BLaER1 treated with 17β-estradiol and CSF1 and Interleukin-3, amounts not matched to agents 10 nM and 100 nM (cell line): ENCODE measurements at regions not wholly inside any gene's neighbourhood (a gene's known extent, or its start where the extent isn't known, plus 50 kb on each side); places are given as distances from the start of the nearest gene placed in this dataset.
"Not testable (repeated sequence)": the region's sequence is repeated elsewhere in the genome, so short reads cannot be mapped to it uniquely, and the experiment has no call there.

Source experiments
- H3K27ac ChIP-seq, 11 experiments: shearing (Covaris generic); formaldehyde crosslinking; 2 replicates each; pipeline ENCODE4 v1.8.1; 2022
- H3K27me3 ChIP-seq, 11 experiments: shearing (Covaris generic); formaldehyde crosslinking; 2 replicates each; pipeline ENCODE4 v1.8.1; 2022
- H3K36me3 ChIP-seq, 11 experiments: shearing (Covaris generic); formaldehyde crosslinking; 2 replicates each; pipeline ENCODE4 v1.8.1; 2022
- H3K4me1 ChIP-seq, 10 experiments: shearing (Covaris generic); formaldehyde crosslinking; 2 replicates each; pipeline ENCODE4 v1.8.1; 2022
- H3K4me2 ChIP-seq, 11 experiments: shearing (Covaris generic); formaldehyde crosslinking; 2 replicates each; pipeline ENCODE4 v1.8.1; 2022
- H3K4me3 ChIP-seq, 10 experiments: shearing (Covaris generic); formaldehyde crosslinking; 2 replicates each; pipeline ENCODE4 v1.8.1; 2022
- H3K9ac ChIP-seq, 11 experiments: shearing (Covaris generic); formaldehyde crosslinking; 2 replicates each; pipeline ENCODE4 v1.8.1; 2022
- H3K9me3 ChIP-seq, 11 experiments: shearing (Covaris generic); formaldehyde crosslinking; replicated peaks in 1 of 11; 2 replicates each; pipeline ENCODE4 v1.8.1; 2022
- H4K20me1 ChIP-seq, 11 experiments: shearing (Covaris generic); formaldehyde crosslinking; 2 replicates each; pipeline ENCODE4 v1.8.1; 2022
- Cebpa-rat ChIP-seq, 11 experiments: shearing (Covaris generic); IDR thresholded peaks; 2 replicates each; pipeline ENCODE4 v1.8.1; 2022

- H3K4me3 ChIP-seq: no peak overlapping the region
- H3K4me1 ChIP-seq: no peaks in the 10 kb centered on the region
- H3K9me3 ChIP-seq: no peaks in the 10 kb centered on the region
- H3K27me3 ChIP-seq: no peaks in the 10 kb centered on the region
- H3K9ac ChIP-seq: no peak overlapping the region
- no peak for TF ChIP-seq Cebpa-rat (IDR thresholded peaks at IDR 0.05)
- H3K4me2 ChIP-seq: no peak overlapping the region
- H4K20me1 ChIP-seq: no peaks in the 10 kb centered on the region
- no peak overlapping the region for H3K27ac ChIP-seq
- H3K36me3 ChIP-seq: no peaks in the 10 kb centered on the region
Observed at GRCh38 chr7:119623427-119623826, 649.5 kb upstream of the KCND2 start.

GRCh38 chr7:119630406-119630969 lies 642.5 kb upstream of the KCND2 start:
- H3K9ac ChIP-seq: no peak overlapping the region
- TF ChIP-seq Cebpa-rat (IDR thresholded peaks at IDR 0.05): no peak
- H3K27me3 ChIP-seq: no peaks in the 10 kb centered on the region
- H3K4me2 ChIP-seq: no peak overlapping the region
- no peaks in the 10 kb centered on the region for H3K4me1 ChIP-seq
- H3K9me3 ChIP-seq: no peaks in the 10 kb centered on the region
- no peak overlapping the region for H3K27ac ChIP-seq
- no peak overlapping the region for H3K4me3 ChIP-seq
- no peaks in the 10 kb centered on the region for H3K36me3 ChIP-seq
- no peaks in the 10 kb centered on the region for H4K20me1 ChIP-seq

GRCh38 chr7:119633812-119634211 lies 639.2 kb upstream of the KCND2 start:
- not testable (repeated sequence) for H4K20me1 ChIP-seq, H3K36me3 ChIP-seq, H3K9ac ChIP-seq, H3K27ac ChIP-seq, H3K4me1 ChIP-seq, H3K4me2 ChIP-seq, H3K4me3 ChIP-seq, H3K9me3 ChIP-seq, H3K27me3 ChIP-seq

- no peak overlapping the region for H3K27ac ChIP-seq
- no peak overlapping the region for H3K4me2 ChIP-seq
- no peaks in the 10 kb centered on the region for H3K4me1 ChIP-seq
- no peak for TF ChIP-seq Cebpa-rat (IDR thresholded peaks at IDR 0.05)
- no peak overlapping the region for H3K4me3 ChIP-seq
- no peak overlapping the region for H3K9ac ChIP-seq
- H4K20me1 ChIP-seq: no peaks in the 10 kb centered on the region
- no peaks in the 10 kb centered on the region for H3K36me3 ChIP-seq
- no peaks in the 10 kb centered on the region for H3K27me3 ChIP-seq
- no peaks in the 10 kb centered on the region for H3K9me3 ChIP-seq
Observed at GRCh38 chr7:119640326-119640725, 632.6 kb upstream of the KCND2 start.

- Histone ChIP-seq H3K4me1 (no peaks in the 10 kb centered on the region), H3K4me3 (no peak overlapping the region), H3K4me2 (no peak overlapping the region), H3K9me3 (no peaks in the 10 kb centered on the region), H3K9ac (no peak overlapping the region), H3K36me3 (no peaks in the 10 kb centered on the region), H3K27me3 (no peaks in the 10 kb centered on the region), H4K20me1 (no peaks in the 10 kb centered on the region), H3K27ac (no peak overlapping the region)
- no peak for TF ChIP-seq Cebpa-rat (IDR thresholded peaks at IDR 0.05)
Observed at GRCh38 chr7:119640861-119641260, 632.1 kb upstream of the KCND2 start.

GRCh38 chr7:119643558-119643957 lies 629.4 kb upstream of the KCND2 start:
- H3K4me3 ChIP-seq: no peak overlapping the region

GRCh38 chr7:119647286-119647685 lies 625.7 kb upstream of the KCND2 start:
- H3K4me1 ChIP-seq: no peaks in the 10 kb centered on the region
- H3K27ac ChIP-seq: no peak overlapping the region
- no peaks in the 10 kb centered on the region for H3K9me3 ChIP-seq
- no peaks in the 10 kb centered on the region for H4K20me1 ChIP-seq
- H3K9ac ChIP-seq: no peak overlapping the region
- H3K4me2 ChIP-seq: no peak overlapping the region
- H3K36me3 ChIP-seq: no peaks in the 10 kb centered on the region
- H3K27me3 ChIP-seq: no peaks in the 10 kb centered on the region
- no peak for TF ChIP-seq Cebpa-rat (IDR thresholded peaks at IDR 0.05)
- no peak overlapping the region for H3K4me3 ChIP-seq

More at GRCh38 chr7:119643558-119643957, 629.4 kb upstream of the KCND2 start:
- Histone ChIP-seq H3K27me3 (no peaks in the 10 kb centered on the region), H4K20me1 (no peaks in the 10 kb centered on the region), H3K9ac (no peak overlapping the region), H3K36me3 (no peaks in the 10 kb centered on the region), H3K4me2 (no peak overlapping the region), H3K4me1 (no peaks in the 10 kb centered on the region), H3K9me3 (no peaks in the 10 kb centered on the region), H3K27ac (no peak overlapping the region)
- TF ChIP-seq Cebpa-rat (IDR thresholded peaks at IDR 0.05): no peak

GRCh38 chr7:119648752-119649151 lies 624.2 kb upstream of the KCND2 start:
- H3K4me2 ChIP-seq, H3K27me3 ChIP-seq, H3K9ac ChIP-seq, H3K36me3 ChIP-seq, H3K9me3 ChIP-seq, H3K4me3 ChIP-seq, H4K20me1 ChIP-seq, H3K4me1 ChIP-seq, H3K27ac ChIP-seq: not testable (repeated sequence)

GRCh38 chr7:119660080-119660479 lies 612.9 kb upstream of the KCND2 start:
- Histone ChIP-seq H3K4me3 (no peak overlapping the region), H3K9ac (no peak overlapping the region), H3K27me3 (no peaks in the 10 kb centered on the region), H3K9me3 (no peaks in the 10 kb centered on the region), H3K36me3 (no peaks in the 10 kb centered on the region), H3K27ac (no peak overlapping the region), H3K4me1 (no peaks in the 10 kb centered on the region), H4K20me1 (no peaks in the 10 kb centered on the region), H3K4me2 (no peak overlapping the region)
- TF ChIP-seq Cebpa-rat (IDR thresholded peaks at IDR 0.05): no peak

- H3K4me1 ChIP-seq: no peaks in the 10 kb centered on the region
- no peak for TF ChIP-seq Cebpa-rat (IDR thresholded peaks at IDR 0.05)
- no peaks in the 10 kb centered on the region for H4K20me1 ChIP-seq
- no peaks in the 10 kb centered on the region for H3K27me3 ChIP-seq
- no peak overlapping the region for H3K27ac ChIP-seq
- H3K4me2 ChIP-seq: no peak overlapping the region
- no peaks in the 10 kb centered on the region for H3K36me3 ChIP-seq
- no peak overlapping the region for H3K4me3 ChIP-seq
- H3K9ac ChIP-seq: no peak overlapping the region
- no peaks in the 10 kb centered on the region for H3K9me3 ChIP-seq
Observed at GRCh38 chr7:119664601-119665000, 608.4 kb upstream of the KCND2 start.

GRCh38 chr7:119665796-119666195 lies 607.2 kb upstream of the KCND2 start:
- Histone ChIP-seq H3K4me3 (no peak overlapping the region), H3K9me3 (no peaks in the 10 kb centered on the region), H3K4me1 (no peaks in the 10 kb centered on the region), H3K4me2 (no peak overlapping the region), H3K9ac (no peak overlapping the region), H4K20me1 (no peaks in the 10 kb centered on the region), H3K36me3 (no peaks in the 10 kb centered on the region), H3K27me3 (no peaks in the 10 kb centered on the region), H3K27ac (no peak overlapping the region)
- TF ChIP-seq Cebpa-rat (IDR thresholded peaks at IDR 0.05): no peak
